H9 (cell line): ENCODE measurements at regions not wholly inside any gene's neighbourhood (a gene's known extent, or its start where the extent isn't known, plus 50 kb on each side); places are given as distances from the start of the nearest gene placed in this dataset.

ENCODE experiments used
- DNase-seq: peaks from one replicate; pipeline ENCODE4 v3.0.0-alpha.2; 2017
- H2AFZ ChIP-seq: one replicate; pipeline ENCODE4 v1.6.1; 2013; ENCODE audit warnings: mild to moderate bottlenecking, low read length, control low read depth, moderate library complexity
- H2AK5ac ChIP-seq: 2 replicates; pipeline ENCODE4 v1.6.1; 2013; ENCODE audit warnings: low read length, control low read depth, mixed read lengths; ENCODE audit not compliant: insufficient read length
- H2BK120ac ChIP-seq: one replicate; pipeline ENCODE4 v1.6.1; 2013; ENCODE audit warnings: low read depth, mild to moderate bottlenecking, low read length, control low read depth, inconsistent platforms; ENCODE audit not compliant: poor library complexity, severe bottlenecking
- H2BK12ac ChIP-seq: 2 replicates; pipeline ENCODE4 v1.6.1; 2013; ENCODE audit warnings: low read length, control low read depth, mixed read lengths, low read depth; ENCODE audit not compliant: insufficient read length
- H2BK15ac ChIP-seq: 2 replicates; pipeline ENCODE4 v1.6.1; 2013; ENCODE audit warnings: low read depth, low read length, control low read depth
- H2BK20ac ChIP-seq: one replicate; pipeline ENCODE4 v1.6.1; 2013; ENCODE audit warnings: low read depth, mild to moderate bottlenecking, low read length, control low read depth, inconsistent platforms; ENCODE audit not compliant: poor library complexity, severe bottlenecking
- H2BK5ac ChIP-seq: 2 replicates; pipeline ENCODE4 v1.6.1; 2013; ENCODE audit warnings: low read length, control low read depth, mixed read lengths; ENCODE audit not compliant: insufficient read length
- H3K14ac ChIP-seq: 2 replicates; pipeline ENCODE4 v1.6.1; 2013; ENCODE audit warnings: low read length, control low read depth; ENCODE audit not compliant: insufficient read depth
- H3K18ac ChIP-seq: 2 replicates; pipeline ENCODE4 v1.6.1; 2013; ENCODE audit warnings: low read depth, mild to moderate bottlenecking, mixed read lengths, low read length, control low read depth; ENCODE audit not compliant: insufficient read length
- H3K23ac ChIP-seq: 2 replicates; pipeline ENCODE4 v1.6.1; 2013; ENCODE audit warnings: low read length, control low read depth, mixed read lengths, low read depth; ENCODE audit not compliant: insufficient read length
- H3K23me2 ChIP-seq: 2 replicates; pipeline ENCODE4 v1.6.1; 2013; ENCODE audit warnings: low read depth, mild to moderate bottlenecking, mixed read lengths, low read length, control low read depth; ENCODE audit not compliant: insufficient read length, poor library complexity, severe bottlenecking
- H3K27ac ChIP-seq: 2 replicates; pipeline ENCODE4 v1.5.1; 2013; ENCODE audit warnings: low read length, control low read depth, mixed read lengths, low read depth; ENCODE audit not compliant: insufficient read length
- H3K27me3 ChIP-seq: 2 replicates; pipeline ENCODE4 v1.6.1; 2013; ENCODE audit warnings: low read length, control low read depth, inconsistent platforms; ENCODE audit not compliant: insufficient read depth
- H3K4ac ChIP-seq: 2 replicates; pipeline ENCODE4 v1.6.1; 2013; ENCODE audit warnings: low read depth, mild to moderate bottlenecking, control low read depth, inconsistent platforms, low read length, moderate library complexity
- H3K4me1 ChIP-seq: 2 replicates; pipeline ENCODE4 v1.6.1; 2013; ENCODE audit warnings: low read length, control low read depth, inconsistent platforms; ENCODE audit not compliant: insufficient read depth
- H3K4me2 ChIP-seq: 2 replicates; pipeline ENCODE4 v1.6.1; 2013; ENCODE audit warnings: low read length, control low read depth, mixed read lengths; ENCODE audit not compliant: insufficient read length, insufficient read depth
- H3K56ac ChIP-seq: 2 replicates; pipeline ENCODE4 v1.6.1; 2013; ENCODE audit warnings: low read depth, mild to moderate bottlenecking, mixed read lengths, low read length, control low read depth; ENCODE audit not compliant: insufficient read length
- H3K79me1 ChIP-seq: 2 replicates; pipeline ENCODE4 v1.6.1; 2013; ENCODE audit warnings: low read depth, mild to moderate bottlenecking, moderate library complexity, low read length, control low read depth, inconsistent platforms; ENCODE audit not compliant: insufficient read depth, poor library complexity, severe bottlenecking
- H3K79me2 ChIP-seq: 2 replicates; pipeline ENCODE4 v1.6.1; 2013; ENCODE audit warnings: low read length, control low read depth, inconsistent platforms; ENCODE audit not compliant: insufficient read depth
- H3K9ac ChIP-seq: 2 replicates; pipeline ENCODE4 v1.6.1; 2013; ENCODE audit warnings: low read length, control low read depth, mixed read lengths; ENCODE audit not compliant: insufficient read length; ENCODE audit errors: extremely low read depth
- H3K9me3 ChIP-seq: one replicate; pipeline ENCODE4 v1.6.1; 2013; ENCODE audit warnings: low read depth, low read length, inconsistent platforms; ENCODE audit not compliant: control insufficient read depth
- H3T11ph ChIP-seq: one replicate; pipeline ENCODE4 v1.6.1; 2013; ENCODE audit warnings: mild to moderate bottlenecking, low read length, control low read depth, inconsistent platforms
- H4K20me1 ChIP-seq: one replicate; pipeline ENCODE4 v1.6.1; 2013; ENCODE audit not compliant: control insufficient read depth, insufficient read length, insufficient read depth
- H4K5ac ChIP-seq: 2 replicates; pipeline ENCODE4 v1.6.1; 2013; ENCODE audit warnings: low read depth, mild to moderate bottlenecking, mixed read lengths, low read length, control low read depth; ENCODE audit not compliant: insufficient read length
- H4K8ac ChIP-seq: replicated peaks from 2 replicates; pipeline ENCODE4 v1.6.1; 2013; ENCODE audit warnings: low read length, control low read depth, mixed read lengths, low read depth; ENCODE audit not compliant: insufficient read length
- H4K91ac ChIP-seq: 2 replicates; pipeline ENCODE4 v1.6.1; 2013; ENCODE audit warnings: low read depth, mild to moderate bottlenecking, moderate library complexity, mixed read lengths, low read length, control low read depth; ENCODE audit not compliant: insufficient read length
- H3K27ac Mint-ChIP-seq, 3 experiments: 2 replicates in 2 of 3; 3 replicates in 1 of 3; pipeline ENCODE4 v1.8.0; 2020 to 2021; ENCODE audit warnings: mixed read lengths in 3 of 3, mild to moderate bottlenecking in 1 of 3, moderate library complexity in 1 of 3
- H3K27me3 Mint-ChIP-seq: 2 replicates; pipeline ENCODE4 v1.8.0; 2021; ENCODE audit warnings: low read depth, mild to moderate bottlenecking, moderate library complexity, mixed read lengths
- H3K36me3 Mint-ChIP-seq, 3 experiments: 2 replicates in 2 of 3; 3 replicates in 1 of 3; pipeline ENCODE4 v1.8.0; 2020 to 2021; ENCODE audit warnings: low read depth in 3 of 3, mixed read lengths in 3 of 3; ENCODE audit not compliant: insufficient read depth in 1 of 3
- H3K4me1 Mint-ChIP-seq, 2 experiments: 2 replicates each; pipeline ENCODE4 v1.8.0; 2020; ENCODE audit warnings: mixed read lengths in 2 of 2
- H3K4me3 Mint-ChIP-seq, 2 experiments: 2 replicates in 1 of 2; 3 replicates in 1 of 2; pipeline ENCODE4 v1.8.0; 2020 to 2021; ENCODE audit warnings: mild to moderate bottlenecking in 2 of 2, mixed read lengths in 2 of 2, moderate library complexity in 1 of 2
- H3K9me3 Mint-ChIP-seq, 2 experiments: 2 replicates in 1 of 2; 3 replicates in 1 of 2; pipeline ENCODE4 v1.8.0; 2020; ENCODE audit warnings: mild to moderate bottlenecking in 2 of 2, mixed read lengths in 2 of 2, moderate library complexity in 1 of 2
- CTCF ChIP-seq: fragments of 200-600 bp; sonication (generic); conservative IDR thresholded peaks from 3 replicates; pipeline ENCODE4 v1.8.0; 2021; ENCODE audit warnings: antibody characterized with exemption, mild to moderate bottlenecking
- WGBS: extraction: QIAGEN DNeasy Blood & Tissue Kit; methylation state at CpG from one replicate; pipeline ENCODE4 v1.1.7; 2013; ENCODE audit warnings: missing lambda C conversion rate, low lambda C conversion rate, mixed read lengths; ENCODE audit not compliant: insufficient read length; ENCODE audit errors: extremely low coverage; 5-methylcytosine and 5-hydroxymethylcytosine counted together

DNA sequence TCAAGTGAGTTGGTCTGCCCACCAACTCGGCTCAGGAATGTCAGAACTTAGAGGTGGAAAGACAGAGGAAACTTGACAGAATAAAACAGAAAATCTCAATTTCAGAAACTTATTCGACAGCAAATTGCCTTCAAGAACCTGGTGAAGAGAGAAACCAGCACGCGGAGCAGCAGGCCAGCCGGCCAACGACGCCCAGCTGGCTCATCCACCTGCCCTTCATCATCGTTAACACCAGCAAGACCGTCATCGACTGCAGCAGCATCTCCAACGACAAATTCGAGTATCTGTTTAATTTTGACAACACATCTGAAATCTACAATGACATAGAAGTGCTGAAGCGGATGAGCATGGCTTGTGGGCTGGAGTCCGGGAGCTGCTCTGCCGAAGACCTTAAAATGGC is 350.8 kb upstream of the CAMK1G start:
- Mint-ChIP-seq H3K9me3 (peaks cover 8 to 14% of the 10 kb centered on the region in 2 experiments), H3K4me1 (peaks cover 8 to 12% of the 10 kb centered on the region in 2 experiments), H3K36me3 (peaks cover 4 to 13% (median 4%) of the 10 kb centered on the region in 3 experiments; a peak in 6 of 7 replicates), H3K27me3 (peaks cover 2% of the 10 kb centered on the region), H3K27ac (no peak overlapping the region), H3K4me3 (no peak overlapping the region)
- H3K79me1 ChIP-seq, result no peaks in the 10 kb centered on the region
- H2BK5ac ChIP-seq, result no peak overlapping the region
- H3K79me2 ChIP-seq, result no peaks in the 10 kb centered on the region
- no peak overlapping the region for H4K5ac ChIP-seq
- no peak overlapping the region for H3K4ac ChIP-seq
- no peaks in the 10 kb centered on the region for H3K27me3 ChIP-seq
- H3K56ac ChIP-seq, result no peak overlapping the region
- no peak overlapping the region for H2BK12ac ChIP-seq
- no peak overlapping the region for H3K4me2 ChIP-seq
- no peaks in the 10 kb centered on the region for H3K4me1 ChIP-seq
- no peak overlapping the region for H3K23ac ChIP-seq
- H4K20me1 ChIP-seq, result no peaks in the 10 kb centered on the region
- no peak for DNase-seq
- no peak overlapping the region for H4K91ac ChIP-seq
- no CpG with 5 or more reads among the region's 15 CpGs for WGBS
- H4K8ac ChIP-seq, result no peak overlapping the region
- no peaks in the 10 kb centered on the region for H3K9me3 ChIP-seq
- no peak overlapping the region for H2AK5ac ChIP-seq
- no peak overlapping the region for H2AFZ ChIP-seq
- no peaks in the 10 kb centered on the region for H3K23me2 ChIP-seq
- no peak overlapping the region for H3K9ac ChIP-seq
- no peak overlapping the region for H3K14ac ChIP-seq
- H2BK20ac ChIP-seq, result no peak overlapping the region
- no peak overlapping the region for H3T11ph ChIP-seq
- no peak overlapping the region for H3K27ac ChIP-seq
- no peak overlapping the region for H3K18ac ChIP-seq
- TF ChIP-seq CTCF, result no peak
- no peak overlapping the region for H2BK15ac ChIP-seq
- no peak overlapping the region for H2BK120ac ChIP-seq
